GM12892 (cell line): ENCODE measurements at regions not wholly inside any gene's neighbourhood (a gene's known extent, or its start where the extent isn't known, plus 50 kb on each side); places are given as distances from the start of the nearest gene placed in this dataset.

Experiments
- POLR2A ChIP-seq: IDR thresholded peaks from 2 replicates; pipeline ENCODE4 v1.6.1; 2011; ENCODE audit warnings: low read depth, low read length, control low read depth
- TAF1 ChIP-seq: IDR thresholded peaks from 2 replicates; pipeline ENCODE4 v1.6.1; 2011; ENCODE audit warnings: low read depth, mild to moderate bottlenecking, control low read depth, low read length, borderline replicate concordance

DNA sequence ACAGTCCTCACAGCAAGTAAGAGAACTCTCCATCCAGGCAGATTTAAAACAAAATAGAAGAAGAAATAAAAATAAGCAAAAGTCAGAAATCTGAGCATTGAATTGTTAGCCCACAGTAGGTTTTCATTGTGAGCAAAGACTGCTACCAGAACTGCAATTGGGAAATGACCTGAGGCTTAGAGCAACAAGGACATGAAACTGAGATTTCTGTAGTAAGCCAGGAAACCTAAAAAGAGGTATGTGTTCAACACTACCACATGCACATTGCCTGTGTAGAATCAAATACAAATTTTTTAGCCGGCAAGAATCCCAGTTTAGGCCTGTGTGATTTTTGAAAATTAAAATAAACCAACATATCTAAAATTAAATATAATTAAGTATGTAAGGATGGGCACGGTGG lies 928.4 kb upstream of the WWC1 start:
- TF ChIP-seq POLR2A (no peak), TAF1 (no peak)
